ENCODE measurements at regions not wholly inside any gene's neighbourhood (a gene's known extent, or its start where the extent isn't known, plus 50 kb on each side); places are given as distances from the start of the nearest gene placed in this dataset.

- no peak for TF ChIP-seq NFE2L2 (IDR thresholded peaks at IDR 0.05; ENCODE audit: low read depth, low read length)
These were observed 173.4 kb upstream of the HMCN1 start (continued) for GRCh38 chr1:185560760-185561159.

- no TSS peak for BruUV-seq (replicated peaks)
- Histone ChIP-seq H3K9me1 (ENCODE audit: insufficient read depth, low read length) (no peaks in the 10 kb centered on the region), H3K9me3 (ENCODE audit: control insufficient read depth, insufficient read depth, low read length) (no peaks in the 10 kb centered on the region), H3K4me2 (ENCODE audit: low read depth, low read length) (no peak overlapping the region), H2BK15ac (ENCODE audit: low read depth, low read length) (no peak overlapping the region), H3K18ac (ENCODE audit: low read depth, low read length) (peak overlapping the region; percentile 40; the same call in 1 of the 2 replicates), H3K4me3 (ENCODE audit: insufficient read depth, low read depth, low read length) (no peak overlapping the region), H3K9ac (ENCODE audit: low read depth, low read length) (no peak overlapping the region), H4K91ac (ENCODE audit: insufficient read depth, low read depth, low read length) (no peak overlapping the region), H2BK20ac (ENCODE audit: low read depth, low read length) (no peak overlapping the region), H4K8ac (ENCODE audit: low read depth in 2 of 2, low read length in 2 of 2) (no peak overlapping the region), H3K36me3 (ENCODE audit: control insufficient read depth, insufficient read depth, low read length) (no peaks in the 10 kb centered on the region), H3K27me3 (ENCODE audit: control insufficient read depth, insufficient read depth, low read length) (no peaks in the 10 kb centered on the region), H3K14ac (replicated peaks; ENCODE audit: low read depth, low read length) (0 out of 2 replicates have a peak overlapping the region, but pooled peaks have one; percentile 10), H3K23ac (ENCODE audit: low read depth, low read length) (no peak overlapping the region), H4K5ac (ENCODE audit: low read depth, low read length) (no peak overlapping the region), H4K20me1 (ENCODE audit: insufficient read depth, low read length) (no peaks in the 10 kb centered on the region), H2AK9ac (replicated peaks; ENCODE audit: low read depth, low read length, poor library complexity) (no peak overlapping the region), H3K56ac (ENCODE audit: extremely low read depth, insufficient read depth, low read length) (no peak overlapping the region), H2AK5ac (ENCODE audit: low read depth, low read length) (no peak overlapping the region), H2BK120ac (ENCODE audit: low read depth, low read length) (no peak overlapping the region; the same call in 1 of the 2 replicates), H3K4ac (ENCODE audit: low read depth, low read length) (peak overlapping the region; percentile 30; the same call in 1 of the 2 replicates), H3K79me1 (ENCODE audit: low read depth in 1 of 2, low read length in 2 of 2) (no peaks in the 10 kb centered on the region), H2AFZ (replicated peaks; ENCODE audit: low read length, poor library complexity) (no peak overlapping the region), H3K27ac (ENCODE audit: insufficient read depth, low read length) (no peak overlapping the region), H2BK5ac (ENCODE audit: low read depth, low read length, poor library complexity, severe bottlenecking) (no peak overlapping the region), H3K4me1 (ENCODE audit: control insufficient read depth, insufficient read depth, low read length) (peaks cover 8% of the 10 kb centered on the region)
- POLR2A ChIA-PET (ENCODE audit: unreplicated experiment), result no interaction called here
- peak; percentile 46 for DNase-seq
- dilution Hi-C loops (cut with HindIII; ENCODE audit: low sequenced_read_pairs, unreplicated experiment) (no loop called here), in situ Hi-C loops (cut with MboI; ENCODE audit: low sequenced_read_pairs) (no loop called here), intact Hi-C loops (cut with micrococcal nuclease) (loop anchor here (5.0 kb wide), 1 partner anchor 243 kb away; the partner anchor contains the start of gene IVNS1ABP)
- WGBS, 2 experiments (ENCODE audit: extremely low coverage in 2 of 2, insufficient read length in 1 of 2), result no CpG with 5 or more reads among the region's 3 CpGs
- ATAC-seq (ENCODE audit: low read depth), result peak; percentile 77
- TF ChIP-seq RAD21 (IDR thresholded peaks at IDR 0.05; ENCODE audit: low read length), result peak; percentile 62
- TF ChIP-seq, protein P1, sequence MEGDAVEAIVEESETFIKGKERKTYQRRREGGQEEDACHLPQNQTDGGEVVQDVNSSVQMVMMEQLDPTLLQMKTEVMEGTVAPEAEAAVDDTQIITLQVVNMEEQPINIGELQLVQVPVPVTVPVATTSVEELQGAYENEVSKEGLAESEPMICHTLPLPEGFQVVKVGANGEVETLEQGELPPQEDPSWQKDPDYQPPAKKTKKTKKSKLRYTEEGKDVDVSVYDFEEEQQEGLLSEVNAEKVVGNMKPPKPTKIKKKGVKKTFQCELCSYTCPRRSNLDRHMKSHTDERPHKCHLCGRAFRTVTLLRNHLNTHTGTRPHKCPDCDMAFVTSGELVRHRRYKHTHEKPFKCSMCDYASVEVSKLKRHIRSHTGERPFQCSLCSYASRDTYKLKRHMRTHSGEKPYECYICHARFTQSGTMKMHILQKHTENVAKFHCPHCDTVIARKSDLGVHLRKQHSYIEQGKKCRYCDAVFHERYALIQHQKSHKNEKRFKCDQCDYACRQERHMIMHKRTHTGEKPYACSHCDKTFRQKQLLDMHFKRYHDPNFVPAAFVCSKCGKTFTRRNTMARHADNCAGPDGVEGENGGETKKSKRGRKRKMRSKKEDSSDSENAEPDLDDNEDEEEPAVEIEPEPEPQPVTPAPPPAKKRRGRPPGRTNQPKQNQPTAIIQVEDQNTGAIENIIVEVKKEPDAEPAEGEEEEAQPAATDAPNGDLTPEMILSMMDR (conservative IDR thresholded peaks at IDR 0.05; ENCODE audit: low read depth, low read length), result peak; percentile 44
- TF ChIP-seq CHD1 (IDR thresholded peaks at IDR 0.05; ENCODE audit: low read depth, low read length), result no peak
- TF ChIP-seq SMC3 (IDR thresholded peaks at IDR 0.05; ENCODE audit: low read depth, low read length), result peak; percentile 32
- CTCF ChIA-PET, result interaction anchor here (0.6 to 1.3 kb wide), 4 partner anchors 13 to 848 kb away, joined by 3 read pairs; no protein-coding TSS in a partner anchor
These were observed 174.4 kb upstream of the HMCN1 start for GRCh38 chr1:185559684-185560331.

Measured in IMR-90 (cell line).